HCEC 1CT (cell line): ENCODE measurements at regions not wholly inside any gene's neighbourhood (a gene's known extent, or its start where the extent isn't known, plus 50 kb on each side); places are given as distances from the start of the nearest gene placed in this dataset.

Experiments used
- DNase-seq: peaks from one replicate; pipeline ENCODE4 v3.0.0-alpha.2; 2017

DNA sequence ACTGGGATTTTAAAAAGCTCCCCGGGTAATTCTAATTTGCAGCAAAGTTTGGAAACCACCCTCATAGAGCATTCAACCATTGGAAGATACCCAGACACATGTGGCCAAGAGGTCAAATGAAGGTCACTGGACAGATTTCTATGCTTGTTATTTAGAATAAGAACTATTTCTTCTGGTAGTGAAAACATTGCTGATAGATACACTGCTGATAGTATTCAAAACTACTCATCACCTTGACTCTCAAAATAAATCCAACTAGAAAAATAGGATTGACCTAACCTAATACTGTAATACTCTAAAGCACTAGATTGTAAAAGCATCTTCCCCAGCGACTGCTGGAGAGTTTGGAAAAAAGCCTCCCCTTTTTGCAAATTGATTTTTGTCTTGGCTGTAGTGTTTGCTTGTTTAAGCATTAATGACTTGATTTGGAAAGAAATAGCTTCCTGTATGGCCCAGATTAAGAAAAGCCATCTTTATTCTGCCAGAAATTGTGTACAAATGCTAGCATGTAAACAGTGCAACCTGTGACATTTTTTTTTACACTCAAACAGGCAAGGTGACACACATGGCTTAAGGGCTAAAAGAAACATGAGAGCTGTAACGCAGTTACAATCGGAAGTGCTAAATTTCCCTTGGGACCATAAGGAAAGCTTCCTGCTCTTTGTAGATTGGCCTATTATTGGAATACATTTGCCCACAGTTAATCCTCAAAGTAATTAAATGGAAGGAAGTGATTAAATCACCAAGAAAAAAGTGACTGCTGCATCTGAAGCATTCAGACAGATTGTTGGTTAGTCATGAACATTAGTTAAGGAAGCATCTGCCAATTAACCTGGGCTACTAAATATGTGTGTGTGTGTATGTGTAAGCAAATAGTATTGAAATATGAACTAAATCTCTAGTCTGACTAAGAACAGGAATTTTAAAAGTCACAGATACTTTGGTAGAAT is 356.5 kb upstream of the ATP2B1 start:
- peak; percentile 42 for DNase-seq

- no peak for DNase-seq
These were observed 354.2 kb upstream of the ATP2B1 start for GRCh38 chr12:90062799-90063198.

GRCh38 chr12:90061809-90062208 is 353.2 kb upstream of the ATP2B1 start:
- DNase-seq, result no peak

- DNase-seq, result no peak
These were observed 351.4 kb upstream of the ATP2B1 start for GRCh38 chr12:90060031-90060430.

GRCh38 chr12:90058704-90059103 is 350.1 kb upstream of the ATP2B1 start:
- peak; percentile 86 for DNase-seq

GRCh38 chr12:90055071-90055470 is 346.4 kb upstream of the ATP2B1 start:
- DNase-seq, result no peak

DNA sequence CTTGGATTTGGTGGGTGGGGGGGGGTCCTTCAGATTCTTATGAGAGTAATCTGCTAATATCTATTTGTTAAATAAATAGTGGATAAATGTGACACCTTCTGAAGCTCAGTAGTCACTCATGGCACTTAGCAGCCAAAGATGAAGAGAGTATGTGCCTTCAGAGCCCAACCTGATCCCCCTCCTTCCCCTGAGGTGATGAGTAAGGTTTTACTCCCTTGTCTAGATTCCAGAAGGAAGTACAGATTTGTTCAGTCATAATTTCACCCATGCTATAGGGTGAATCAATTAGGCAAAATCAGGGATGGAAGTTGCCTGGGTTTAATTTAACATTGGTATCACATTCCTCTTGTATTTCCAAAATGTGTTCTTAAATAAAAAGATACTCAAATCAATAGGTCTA is 340.3 kb upstream of the ATP2B1 start:
- no peak for DNase-seq

- DNase-seq, result no peak
These were observed 336.9 kb upstream of the ATP2B1 start for GRCh38 chr12:90045559-90045958.

DNA sequence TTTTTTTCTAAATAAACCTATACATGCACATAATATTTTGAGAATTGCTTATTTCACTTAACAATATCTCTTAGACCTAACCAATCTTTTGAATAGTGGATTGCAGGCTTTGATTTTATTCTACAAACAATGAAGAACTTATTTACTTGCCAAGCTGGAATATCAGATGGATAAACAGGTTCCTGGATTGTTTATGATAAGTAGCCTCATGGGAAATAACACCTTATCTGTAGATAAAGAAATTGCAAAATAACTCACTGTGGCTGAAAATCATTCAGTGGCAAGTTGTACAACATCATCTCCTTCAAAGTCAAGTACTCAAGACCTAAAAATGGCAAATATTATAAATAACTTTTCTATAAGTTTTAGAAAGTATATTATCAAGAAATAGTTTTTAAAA is 335.4 kb upstream of the ATP2B1 start:
- no peak for DNase-seq

DNA sequence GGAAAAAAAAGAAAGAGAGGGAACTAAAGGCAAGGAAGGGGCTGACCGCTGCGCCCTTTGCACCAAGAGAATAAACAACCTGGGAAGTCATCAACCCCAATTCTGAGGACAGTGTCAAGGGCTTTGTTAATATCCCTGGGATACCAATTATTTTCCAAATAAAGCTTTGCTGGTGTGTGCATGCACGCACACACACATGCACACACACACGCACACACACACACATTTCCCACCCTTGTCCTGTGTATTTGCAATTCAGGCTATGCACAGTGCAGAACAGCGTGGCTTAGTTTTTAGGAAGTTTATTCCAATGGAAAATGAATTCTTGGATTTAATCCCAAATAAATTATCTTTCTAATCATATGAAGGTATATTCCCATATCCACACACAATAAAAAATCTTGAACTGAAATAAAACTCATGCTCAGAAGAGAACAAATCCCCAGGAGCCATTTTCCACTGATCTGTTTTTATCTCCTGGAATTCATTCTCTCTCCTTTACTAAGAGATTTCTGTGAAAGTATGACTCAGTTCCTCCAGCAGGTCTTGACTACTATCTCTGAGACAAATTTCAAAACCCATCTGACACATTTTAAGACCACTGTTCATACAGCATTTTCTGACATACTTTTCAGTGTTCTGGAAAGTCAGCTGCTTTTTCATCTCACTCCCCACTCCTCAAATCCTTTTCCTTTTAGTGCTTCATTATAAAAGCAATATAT is 334.4 kb upstream of the ATP2B1 start:
- peak; percentile 65 for DNase-seq

DNA sequence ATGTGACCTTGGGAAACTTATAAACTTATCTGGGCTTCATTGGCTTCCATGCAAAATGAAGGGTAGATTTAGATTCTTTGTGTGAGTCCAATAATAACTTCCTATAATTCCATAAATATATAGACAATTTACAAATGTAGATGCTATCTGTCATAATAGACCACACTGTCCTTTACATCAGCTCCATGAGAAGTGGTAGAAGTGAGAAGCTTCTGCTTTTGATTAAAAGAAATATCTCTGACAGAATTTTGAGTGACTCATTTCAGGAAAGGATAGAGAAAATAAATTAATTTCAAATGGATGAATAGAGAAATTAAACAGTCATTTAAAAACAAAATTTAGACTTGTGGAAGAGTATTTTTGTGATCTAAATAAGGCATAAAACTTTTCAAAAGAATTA is 329.7 kb upstream of the ATP2B1 start:
- DNase-seq, result no peak

DNA sequence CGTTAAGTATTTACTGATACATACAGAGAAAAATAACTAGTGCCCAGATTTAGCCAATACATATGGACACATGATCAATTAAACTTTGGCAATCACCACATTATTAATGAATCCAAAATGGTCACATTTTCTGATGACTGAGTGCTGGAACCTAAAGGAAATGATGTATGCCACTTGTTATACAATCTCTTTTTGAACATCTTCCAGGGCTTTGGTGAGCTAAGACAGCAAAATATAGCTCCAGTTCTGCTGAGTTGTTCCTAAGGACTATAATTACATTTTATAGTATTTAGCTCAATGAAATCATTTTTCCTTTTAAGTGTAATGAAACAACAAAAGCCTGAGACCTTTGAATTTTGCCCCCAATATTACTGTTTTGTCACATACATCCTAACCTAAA is 329.1 kb upstream of the ATP2B1 start:
- DNase-seq, result peak; percentile 42

- DNase-seq, result peak; percentile 67
These were observed 328.0 kb upstream of the ATP2B1 start for GRCh38 chr12:90036637-90037036.

DNA sequence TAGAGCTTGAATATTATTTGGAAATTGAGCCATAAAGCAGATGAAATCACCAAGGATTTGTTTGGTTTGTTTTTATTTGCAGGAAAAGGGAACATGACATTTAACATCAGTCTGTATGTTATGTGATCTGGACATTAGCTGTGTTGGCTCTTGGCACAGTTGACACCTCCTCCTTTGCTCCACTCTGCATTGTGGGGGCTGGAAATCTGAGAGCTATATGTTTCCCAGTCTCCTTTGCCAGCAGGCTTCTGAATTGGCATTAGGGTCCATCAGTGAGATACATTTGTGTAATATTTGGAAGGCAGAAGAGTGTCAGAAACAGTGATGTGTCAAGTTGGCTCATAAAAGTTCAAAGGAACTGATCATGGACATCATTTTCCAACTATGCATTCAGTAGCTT is 322.1 kb upstream of the ATP2B1 start:
- no peak for DNase-seq

GRCh38 chr12:90029317-90029716 is 320.7 kb upstream of the ATP2B1 start:
- DNase-seq, result no peak

- DNase-seq, result peak; percentile 26
These were observed 320.0 kb upstream of the ATP2B1 start for GRCh38 chr12:90028635-90029051.

- DNase-seq, result no peak
These were observed 319.4 kb upstream of the ATP2B1 start for GRCh38 chr12:90027889-90028634.

GRCh38 chr12:90027041-90027440 is 318.4 kb upstream of the ATP2B1 start:
- no peak for DNase-seq

DNA sequence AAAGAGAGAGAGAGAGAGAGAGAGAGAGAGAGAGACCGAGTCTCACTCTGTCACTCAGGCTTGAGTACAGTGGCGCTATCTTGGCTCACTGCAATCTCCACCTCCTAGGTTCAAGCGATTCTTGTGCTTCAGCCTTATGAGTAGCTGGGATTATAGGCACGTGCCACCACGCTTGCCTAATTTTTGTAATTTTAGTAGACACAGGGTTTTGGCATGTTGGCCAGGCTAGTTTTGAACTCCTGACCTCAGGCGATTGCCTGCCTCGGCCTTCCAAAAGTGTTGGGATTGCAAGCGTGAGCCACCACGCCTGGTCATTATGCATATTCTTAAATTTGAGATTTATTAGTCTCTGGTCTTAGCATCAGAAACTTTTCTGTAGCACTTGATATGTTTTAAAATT is 317.9 kb upstream of the ATP2B1 start:
- no peak for DNase-seq

DNA sequence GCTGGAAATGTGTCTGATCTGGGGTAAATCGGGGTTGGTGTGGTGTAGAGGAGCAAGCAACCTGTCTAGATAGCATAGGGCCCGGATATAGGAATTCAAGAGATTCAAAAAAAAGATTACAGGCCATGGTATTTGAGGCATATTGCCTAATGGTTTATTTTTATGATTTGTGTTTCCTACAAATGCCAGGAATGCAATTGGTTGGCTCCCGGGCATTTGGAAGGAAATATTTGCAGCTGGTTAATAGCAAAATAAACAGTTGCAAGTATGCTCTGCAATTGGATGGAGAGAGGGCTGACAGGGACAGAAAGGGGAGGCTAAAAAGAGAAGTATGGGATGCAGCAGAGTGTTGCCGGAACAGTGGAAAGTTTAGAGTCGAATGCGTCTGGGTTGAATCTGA is 315.6 kb upstream of the ATP2B1 start:
- DNase-seq, result peak; percentile 34

DNA sequence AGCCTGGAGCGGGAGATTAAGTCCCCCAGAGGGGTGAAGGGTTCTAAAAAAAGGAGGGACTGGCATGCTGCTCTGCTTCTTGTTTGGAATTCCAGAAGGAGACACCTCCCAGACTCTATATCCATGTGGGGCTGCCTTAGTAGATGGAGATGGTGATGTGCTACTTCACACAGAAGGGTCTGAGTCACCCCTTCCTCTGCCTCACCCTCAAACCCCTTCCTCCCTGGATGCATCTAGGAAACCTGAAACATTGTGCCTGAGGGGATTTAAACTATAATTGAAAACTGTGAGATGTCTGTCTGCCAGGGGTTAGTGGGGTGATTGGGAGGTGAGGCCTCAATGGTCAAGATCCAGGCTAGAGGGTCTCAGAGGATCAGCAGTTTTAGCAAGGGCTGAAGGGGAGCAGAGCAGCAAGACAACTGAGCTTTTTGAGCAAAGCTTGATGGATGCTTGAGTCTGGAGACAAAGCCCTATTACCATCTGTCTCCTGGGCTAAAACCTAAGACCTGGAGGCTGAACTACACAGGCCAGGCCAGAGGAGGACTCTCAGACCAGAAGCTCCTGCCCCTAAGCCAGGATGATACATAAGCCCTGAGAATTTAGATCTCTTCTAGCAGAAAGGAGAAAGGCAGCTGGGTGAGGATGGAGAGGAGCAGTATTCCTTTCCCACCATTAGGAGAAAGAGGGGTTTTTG is 314.7 kb upstream of the ATP2B1 start:
- no peak for DNase-seq

GRCh38 chr12:90021795-90022440 is 313.3 kb upstream of the ATP2B1 start:
- DNase-seq, result no peak
